ENCODE measurements at regions not wholly inside any gene's neighbourhood (a gene's known extent, or its start where the extent isn't known, plus 50 kb on each side); places are given as distances from the start of the nearest gene placed in this dataset.

DNA sequence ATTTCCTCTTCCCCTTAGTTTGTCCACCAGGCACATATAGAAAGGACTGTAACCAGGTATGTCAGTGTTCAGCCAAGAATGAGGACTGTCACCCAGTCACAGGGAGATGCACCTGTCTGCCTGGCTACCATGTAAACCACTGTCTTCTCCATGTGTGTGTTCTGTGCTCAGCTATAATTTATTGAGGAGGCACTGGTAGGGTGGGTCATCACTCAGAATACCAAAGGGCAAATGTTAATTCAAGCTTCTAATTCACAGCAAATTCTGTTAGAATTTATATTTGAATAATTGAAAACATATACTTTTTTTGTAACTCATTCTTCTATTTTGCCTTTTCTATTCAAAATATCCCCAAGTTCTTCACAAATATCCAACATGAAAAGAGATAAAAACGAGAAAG lies 780.4 kb downstream of the MECOM start:
- H3K79me2 ChIP-seq (ENCODE audit: insufficient read depth, low read length) = no peaks in the 10 kb centered on the region
- H3K9ac ChIP-seq (ENCODE audit: insufficient read depth, low read depth, low read length) = no peak overlapping the region
- ATAC-seq (no peak), FAIRE-seq (no peak), DNase-seq (ENCODE audit: low spot score) (no peak)
- in situ Hi-C loops (cut with HindIII; ENCODE audit: extremely low pct_ligation_motif_present, low pct_unique_long_range_greater_than_20kb) = no loop called here
- no peaks in the 10 kb centered on the region; a peak in 1 of 5 replicates for H3K27me3 ChIP-seq (ENCODE audit: control insufficient read depth in 1 of 2, insufficient read depth in 2 of 2, low read length in 2 of 2)
- H2AFZ ChIP-seq (ENCODE audit: low read length) = no peak overlapping the region
- intact Hi-C loops (cut with micrococcal nuclease; ENCODE audit: unreplicated experiment) = no loop called here
- 0% methylated on average over 1 of the region's 1 CpG for whole genome bisulfite sequencing (ENCODE audit: low lambda C conversion rate)
- no TSS peak for BruUV-seq (replicated peaks)
- H3K9me3 ChIP-seq (ENCODE audit: low read length) = no peaks in the 10 kb centered on the region
- H4K20me1 ChIP-seq (ENCODE audit: insufficient read depth, low read length) = no peaks in the 10 kb centered on the region
- TF ChIP-seq SALL1 (CRISPR knock-in tag; IDR thresholded peaks at IDR 0.05) (no peak), HMG20B (CRISPR knock-in tag; conservative IDR thresholded peaks at IDR 0.05) (no peak), ZSCAN21 (CRISPR knock-in tag; IDR thresholded peaks at IDR 0.05; ENCODE audit: borderline replicate concordance) (no peak), ZNF782 (CRISPR knock-in tag; IDR thresholded peaks at IDR 0.05; ENCODE audit: borderline replicate concordance) (no peak), HOXA9 (CRISPR knock-in tag; IDR thresholded peaks at IDR 0.05; ENCODE audit: borderline replicate concordance) (no peak), ZNF616 (CRISPR knock-in tag; IDR thresholded peaks at IDR 0.05; ENCODE audit: low read depth) (no peak), CHCHD3 (CRISPR knock-in tag; IDR thresholded peaks at IDR 0.05) (no peak), FLYWCH1 (CRISPR knock-in tag; IDR thresholded peaks at IDR 0.05) (no peak), GTF2F1 (IDR thresholded peaks at IDR 0.05; ENCODE audit: low read length) (no peak), FOXK2 (IDR thresholded peaks at IDR 0.05) (no peak), MED13 (CRISPR knock-in tag; IDR thresholded peaks at IDR 0.05) (no peak), ZNF224 (CRISPR knock-in tag; IDR thresholded peaks at IDR 0.05) (no peak), JUN (CRISPR knock-in tag; IDR thresholded peaks at IDR 0.05) (no peak), SIN3A (IDR thresholded peaks at IDR 0.05; ENCODE audit: borderline replicate concordance, low read depth, low read length) (no peak), ZNF749 (CRISPR knock-in tag; IDR thresholded peaks at IDR 0.05; ENCODE audit: borderline replicate concordance) (no peak), SATB2 (CRISPR knock-in tag; IDR thresholded peaks at IDR 0.05) (no peak)
- TF ChIP-seq, protein P1, sequence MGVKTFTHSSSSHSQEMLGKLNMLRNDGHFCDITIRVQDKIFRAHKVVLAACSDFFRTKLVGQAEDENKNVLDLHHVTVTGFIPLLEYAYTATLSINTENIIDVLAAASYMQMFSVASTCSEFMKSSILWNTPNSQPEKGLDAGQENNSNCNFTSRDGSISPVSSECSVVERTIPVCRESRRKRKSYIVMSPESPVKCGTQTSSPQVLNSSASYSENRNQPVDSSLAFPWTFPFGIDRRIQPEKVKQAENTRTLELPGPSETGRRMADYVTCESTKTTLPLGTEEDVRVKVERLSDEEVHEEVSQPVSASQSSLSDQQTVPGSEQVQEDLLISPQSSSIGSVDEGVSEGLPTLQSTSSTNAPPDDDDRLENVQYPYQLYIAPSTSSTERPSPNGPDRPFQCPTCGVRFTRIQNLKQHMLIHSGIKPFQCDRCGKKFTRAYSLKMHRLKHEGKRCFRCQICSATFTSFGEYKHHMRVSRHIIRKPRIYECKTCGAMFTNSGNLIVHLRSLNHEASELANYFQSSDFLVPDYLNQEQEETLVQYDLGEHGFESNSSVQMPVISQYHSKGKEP (CRISPR knock-in tag; IDR thresholded peaks at IDR 0.05) = no peak
- no peak overlapping the region for H3K27ac ChIP-seq (ENCODE audit: extremely low read length, insufficient read depth, low read length)
- POLR2A ChIA-PET = no interaction called here
- no peak overlapping the region for H3K4me2 ChIP-seq (ENCODE audit: low read depth, low read length)
- H3K4me3 ChIP-seq (replicated peaks in 1 of 3; ENCODE audit: insufficient read depth in 1 of 3, low read depth in 2 of 3, low read length in 3 of 3) = no peak overlapping the region
- H3K36me3 ChIP-seq (replicated peaks in 1 of 2; ENCODE audit: control insufficient read depth in 1 of 2, insufficient read depth in 2 of 2, low read length in 2 of 2) = no peaks in the 10 kb centered on the region
- CTCF ChIA-PET (ENCODE audit: low intra/inter-chr PET ratio, low total read pairs) = no interaction called here
- peaks cover 12% of the 10 kb centered on the region for H3K4me1 ChIP-seq (ENCODE audit: insufficient read depth, low read length)
